ENCODE measurements at regions not wholly inside any gene's neighbourhood (a gene's known extent, or its start where the extent isn't known, plus 50 kb on each side); places are given as distances from the start of the nearest gene placed in this dataset.
"Not testable (repeated sequence)": the region's sequence is repeated elsewhere in the genome, so short reads cannot be mapped to it uniquely, and the experiment has no call there.

DNA sequence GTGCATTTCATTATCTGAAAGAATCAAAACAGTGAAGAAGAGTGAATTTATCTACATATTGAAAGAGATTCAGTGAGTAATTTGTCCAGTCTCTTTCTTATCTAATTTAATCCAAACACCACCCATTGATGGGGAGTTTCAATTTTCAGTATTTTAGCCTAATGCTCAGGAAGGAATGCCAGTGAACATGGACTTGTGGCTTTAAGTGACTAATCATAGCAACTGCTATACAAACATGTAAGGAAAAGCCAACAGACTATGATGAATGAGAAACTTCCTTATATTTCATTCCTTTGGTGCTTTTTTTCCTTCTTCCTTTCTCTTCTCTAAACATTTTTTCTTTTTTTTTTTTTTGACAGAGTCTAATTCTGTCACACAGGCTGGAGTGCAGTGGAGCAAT, 885.8 kb downstream of the KCNJ2 start:
- no peak for DNase-seq

DNA sequence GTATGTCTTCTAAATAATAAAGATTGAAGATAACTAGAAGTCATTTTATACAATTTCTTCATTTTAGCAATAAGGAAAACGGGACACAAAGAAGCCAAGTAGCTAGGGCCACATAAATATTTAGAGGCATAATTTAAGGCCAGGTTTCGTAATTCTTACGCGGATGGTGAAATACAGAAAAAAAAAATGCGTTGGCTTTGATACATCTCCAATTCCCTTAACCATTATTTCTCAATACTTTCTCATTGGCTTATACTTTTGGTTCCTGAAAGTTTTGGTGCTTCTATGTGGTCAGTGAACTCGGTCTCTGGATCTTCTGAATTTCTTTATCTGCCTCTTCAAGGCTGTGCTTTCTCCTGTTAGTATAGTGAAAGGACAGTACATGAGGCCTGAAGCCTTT, 888.1 kb downstream of the KCNJ2 start:
- DNase-seq: no peak

DNA sequence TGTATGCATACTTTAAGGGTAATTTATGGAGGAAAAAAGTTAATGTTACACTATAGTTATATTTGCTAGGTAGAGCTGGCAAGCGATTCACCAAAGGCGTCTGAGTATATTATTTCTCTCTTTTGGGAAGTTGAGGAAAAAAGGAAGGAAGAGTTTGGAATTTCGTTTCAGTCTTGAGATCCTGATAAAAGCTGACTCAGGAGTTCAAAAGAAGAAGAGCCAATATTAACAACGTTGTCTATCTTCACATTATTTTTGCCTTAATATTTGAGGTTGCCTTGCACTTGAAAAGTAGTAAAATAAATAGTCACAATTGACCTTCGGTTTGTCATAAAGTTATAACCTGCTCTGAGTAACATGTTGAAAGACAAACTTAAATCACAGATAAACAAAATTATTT, 888.6 kb downstream of the KCNJ2 start:
- no peak for DNase-seq

DNA sequence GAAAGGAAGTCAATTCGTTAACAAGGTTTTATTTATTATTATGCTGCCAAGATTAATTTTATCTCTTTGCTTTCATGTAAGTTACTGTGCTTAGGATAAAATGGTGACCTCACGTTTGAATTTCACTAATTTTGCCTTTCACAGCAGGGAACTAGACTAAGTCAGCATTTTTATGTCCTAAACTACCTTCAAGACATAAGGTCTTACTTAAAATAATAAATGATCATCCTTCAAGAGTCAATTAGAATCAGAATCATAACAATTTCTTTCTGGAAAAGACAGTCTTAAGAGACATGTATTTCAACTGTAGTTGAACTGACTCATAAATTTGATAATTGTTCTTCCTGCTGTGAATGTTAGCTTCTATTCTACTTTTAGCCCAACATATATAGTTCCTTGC, 893.8 kb downstream of the KCNJ2 start:
- no peak for DNase-seq

DNA sequence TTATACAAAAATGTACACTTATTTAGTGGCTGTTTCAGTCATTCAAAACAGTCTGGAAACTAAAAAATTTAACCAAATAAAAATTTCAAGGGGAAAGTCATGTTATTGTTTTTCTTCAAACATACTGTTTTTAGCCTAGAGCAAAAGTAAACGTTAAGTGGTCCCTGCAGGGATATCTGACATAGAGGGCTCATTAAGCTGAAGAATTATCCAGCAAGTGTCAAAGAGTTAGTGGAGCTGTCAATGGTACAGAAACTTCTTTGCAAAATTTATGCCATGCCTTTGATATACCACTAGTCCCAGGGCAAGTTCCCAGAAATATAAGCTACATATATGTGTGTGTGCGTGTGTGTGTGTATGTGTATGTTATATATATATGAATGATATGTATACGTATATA, 894.2 kb downstream of the KCNJ2 start:
- DNase-seq: no peak

DNA sequence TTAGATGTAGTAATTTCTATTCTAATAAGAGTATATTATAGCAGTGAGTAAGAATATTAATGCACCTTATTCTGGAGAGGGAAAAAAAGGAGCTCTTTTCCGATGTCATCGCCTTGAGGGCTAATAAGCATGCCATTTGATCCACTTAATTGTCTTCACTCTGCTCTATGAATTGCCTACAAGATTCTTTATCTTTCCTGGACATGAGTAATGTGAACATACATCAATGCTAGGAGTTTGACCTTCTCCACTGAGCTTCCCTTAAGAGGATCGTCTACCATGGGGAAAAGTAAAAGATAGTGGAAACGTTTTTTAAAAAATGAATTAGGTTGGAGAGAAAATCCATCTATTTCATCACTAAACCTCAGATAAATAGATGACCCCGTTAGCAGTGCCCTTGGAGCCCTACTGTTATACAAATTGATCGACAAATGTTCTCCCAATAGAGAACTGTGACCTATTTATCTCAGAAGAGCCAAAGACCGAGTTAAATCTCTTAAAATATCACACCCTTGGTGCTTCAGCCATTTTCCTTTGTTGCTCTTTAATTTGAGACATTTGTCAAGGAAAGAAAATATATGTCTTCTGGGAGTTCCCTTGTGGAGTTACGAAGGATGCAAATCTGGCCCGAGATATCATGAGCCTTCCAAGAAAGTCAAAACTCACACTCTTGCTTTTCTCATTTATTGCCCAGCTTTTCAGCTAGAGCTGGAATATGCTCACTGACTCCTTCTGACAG, 898.5 kb downstream of the KCNJ2 start:
- no peak for DNase-seq

DNA sequence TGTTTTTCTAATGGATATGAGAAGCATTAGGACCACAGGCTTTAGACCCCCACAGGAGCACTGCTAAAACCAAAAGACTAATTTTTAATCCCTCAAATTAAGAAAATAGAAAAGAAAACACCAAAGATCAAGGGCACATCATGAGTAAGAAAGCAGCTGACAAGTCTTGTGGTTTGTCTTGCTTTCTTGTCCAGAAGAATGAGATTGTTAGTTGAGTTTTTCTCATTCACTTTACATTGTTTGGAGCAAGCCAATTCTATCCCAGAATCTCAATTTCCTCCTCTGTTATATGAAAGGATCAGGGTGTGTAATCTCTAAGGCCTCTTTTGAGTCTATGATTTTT, 899.0 kb downstream of the KCNJ2 start:
- no peak for DNase-seq

DNA sequence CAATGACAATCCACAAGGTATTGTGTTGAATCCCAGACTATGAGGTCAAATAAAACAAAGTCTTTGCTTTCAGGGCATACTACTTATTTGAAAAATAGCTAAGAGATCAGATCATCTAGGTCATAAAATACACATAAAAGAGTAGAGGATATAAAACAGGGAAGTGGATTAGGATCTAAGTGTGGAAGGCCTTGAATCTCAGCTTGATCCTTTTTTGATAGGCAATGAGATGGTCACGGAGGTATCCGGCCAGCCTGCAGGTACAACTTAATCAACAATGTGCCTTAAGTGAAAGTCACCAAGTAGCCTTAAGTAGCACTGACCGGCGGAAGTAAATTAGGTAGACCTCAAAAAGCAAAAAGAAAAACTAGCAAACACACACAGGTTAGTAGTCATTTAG, 901.7 kb downstream of the KCNJ2 start:
- DNase-seq: no peak

DNA sequence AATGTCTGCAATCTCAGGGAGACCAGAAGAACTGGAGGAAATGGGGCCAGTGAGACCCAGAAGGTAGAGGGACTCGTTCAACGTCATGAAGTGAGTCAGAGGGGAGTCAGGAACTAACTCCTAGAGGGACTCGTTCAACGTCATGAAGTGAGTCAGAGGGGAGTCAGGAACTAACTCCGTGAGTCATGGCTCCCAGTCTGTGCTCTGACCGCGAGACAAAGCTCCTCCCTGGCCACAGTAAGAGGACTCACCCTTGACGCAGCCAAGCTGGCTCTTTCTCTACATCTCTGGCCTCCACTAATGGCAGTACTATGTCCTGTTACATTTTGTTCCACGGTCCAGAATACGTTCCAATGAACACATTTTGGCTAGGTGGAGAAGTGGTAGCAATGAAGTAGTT, 902.5 kb downstream of the KCNJ2 start:
- no peak for DNase-seq

DNA sequence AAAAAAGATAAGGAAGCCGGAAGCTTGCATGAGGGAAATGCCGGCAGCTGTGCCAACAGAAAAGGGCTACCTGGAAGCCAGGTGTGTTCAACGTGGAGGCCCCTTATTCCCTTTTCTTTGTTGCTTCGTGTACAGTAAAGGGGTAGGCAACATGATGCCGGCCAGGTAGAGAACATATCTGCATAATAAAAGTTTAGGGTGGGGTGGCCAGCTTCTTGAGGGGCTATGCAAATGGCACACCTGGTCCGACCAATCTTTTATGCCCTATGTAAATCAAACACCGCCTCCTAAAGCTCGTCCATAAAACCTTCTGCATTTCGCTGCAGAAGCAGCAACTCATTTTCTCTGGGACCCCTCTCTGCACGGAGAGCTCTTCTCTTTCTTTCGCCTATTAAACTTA, 911.6 kb downstream of the KCNJ2 start:
- no peak for DNase-seq

DNA sequence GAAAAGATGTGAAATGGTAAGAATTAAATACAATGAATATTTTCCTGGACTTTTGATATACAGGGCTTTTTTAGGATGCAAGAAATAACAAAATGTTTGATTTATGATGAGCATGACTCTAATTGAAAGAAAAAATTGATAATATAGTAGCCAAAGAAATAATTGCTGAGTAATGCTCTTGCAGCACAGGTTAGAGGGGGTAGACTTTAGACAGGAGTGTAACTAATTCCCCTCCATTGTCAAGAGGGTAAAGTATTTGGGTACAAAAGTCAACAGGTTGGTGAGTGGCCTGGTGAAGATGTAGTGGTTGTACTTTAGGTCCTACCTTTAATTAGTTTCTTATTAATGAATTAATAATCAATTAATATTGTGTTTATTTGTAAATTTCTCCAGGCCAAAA, 912.3 kb downstream of the KCNJ2 start:
- DNase-seq: no peak

DNA sequence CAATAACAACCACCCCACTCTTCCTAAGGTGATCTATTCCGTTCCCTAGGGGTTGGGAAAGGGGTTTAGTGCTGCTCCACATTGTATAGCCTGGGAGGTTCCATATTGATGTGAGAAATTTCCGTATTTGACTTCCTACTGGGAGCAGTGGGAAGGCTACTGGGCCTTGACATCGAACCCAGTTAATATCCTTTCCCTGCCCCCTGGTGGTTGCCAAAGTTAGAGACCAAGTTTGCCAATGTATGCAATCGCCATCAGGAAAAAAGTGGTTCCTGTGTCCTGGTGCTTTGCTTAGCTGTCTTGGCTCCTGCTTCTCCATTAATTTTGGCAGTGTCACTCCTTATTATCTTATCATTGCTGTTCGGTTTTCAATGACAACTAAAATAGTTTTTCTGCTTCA, 914.9 kb downstream of the KCNJ2 start:
- no peak for DNase-seq

DNA sequence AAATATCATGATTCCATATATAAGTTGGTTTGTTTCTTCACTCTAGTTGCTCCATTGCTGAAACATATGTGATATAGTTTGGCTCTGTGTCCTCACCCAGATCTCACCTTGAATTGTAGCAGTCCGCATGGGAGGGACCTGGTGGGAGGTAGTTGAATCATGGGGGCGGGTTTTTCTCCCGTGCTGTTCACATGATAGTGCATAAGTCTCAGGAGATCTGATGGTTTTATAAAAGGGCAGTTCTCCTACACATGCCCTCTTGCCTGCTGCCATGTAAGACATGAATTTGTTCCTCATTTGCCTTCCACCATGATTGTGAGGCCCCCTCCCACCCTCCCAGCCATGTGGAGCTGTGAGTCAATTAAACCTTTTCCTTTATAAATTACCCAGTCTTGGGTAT, 915.5 kb downstream of the KCNJ2 start:
- DNase-seq: no peak

DNA sequence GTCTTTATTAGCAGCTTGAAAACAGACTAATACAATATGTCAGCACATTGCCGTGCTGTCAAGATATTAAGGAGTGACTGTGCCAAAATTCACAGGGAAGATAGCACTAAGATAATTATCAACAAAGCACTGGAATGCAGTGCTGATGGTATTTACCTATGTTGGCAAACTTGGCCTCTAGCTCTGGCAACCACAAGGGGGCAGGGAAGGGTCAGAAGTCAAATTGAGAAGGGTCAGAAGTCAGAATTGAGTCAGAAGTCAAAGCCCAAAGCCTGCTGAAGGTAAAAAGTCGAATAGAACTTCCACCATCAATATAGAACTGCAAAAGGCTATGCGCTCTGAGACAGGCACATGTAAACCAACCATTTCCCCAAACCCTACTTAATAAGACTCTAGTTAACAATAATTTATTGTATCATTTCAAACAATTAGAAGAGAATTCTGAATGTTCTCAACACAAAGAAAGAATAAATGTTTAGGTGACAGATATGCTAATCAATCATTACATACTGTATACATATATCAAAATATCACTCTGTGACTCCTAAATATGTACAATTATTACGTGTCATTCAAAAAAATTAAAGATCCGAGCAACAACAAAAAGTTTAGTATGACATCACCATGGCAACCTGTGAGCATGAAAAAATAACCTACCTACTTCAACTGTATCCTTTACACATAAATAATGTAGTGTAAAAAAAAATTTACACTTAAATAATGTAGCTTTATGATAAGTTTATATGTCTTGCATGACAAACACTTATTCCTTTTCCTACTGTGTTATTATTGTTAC, 916.1 kb downstream of the KCNJ2 start:
- no peak for DNase-seq

DNA sequence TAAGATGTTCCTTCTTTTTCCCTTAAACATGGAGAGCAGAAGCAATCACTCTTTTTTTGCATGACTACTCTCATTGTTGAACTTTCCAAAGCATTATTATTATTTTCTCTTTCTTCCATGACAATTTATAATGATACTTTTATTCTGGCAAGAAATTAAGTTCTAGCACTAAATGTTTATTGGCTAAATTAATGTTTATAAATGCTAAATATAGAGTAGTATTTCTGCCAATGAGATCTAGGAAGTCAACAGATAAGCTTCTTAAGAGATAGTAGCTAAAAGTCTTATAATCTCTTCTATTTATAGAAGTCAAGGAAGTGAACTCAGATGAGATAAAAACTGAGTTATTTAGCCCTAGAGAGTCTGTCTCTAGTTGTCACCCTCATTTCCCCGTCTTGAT, 920.1 kb downstream of the KCNJ2 start:
- no peak for DNase-seq

DNA sequence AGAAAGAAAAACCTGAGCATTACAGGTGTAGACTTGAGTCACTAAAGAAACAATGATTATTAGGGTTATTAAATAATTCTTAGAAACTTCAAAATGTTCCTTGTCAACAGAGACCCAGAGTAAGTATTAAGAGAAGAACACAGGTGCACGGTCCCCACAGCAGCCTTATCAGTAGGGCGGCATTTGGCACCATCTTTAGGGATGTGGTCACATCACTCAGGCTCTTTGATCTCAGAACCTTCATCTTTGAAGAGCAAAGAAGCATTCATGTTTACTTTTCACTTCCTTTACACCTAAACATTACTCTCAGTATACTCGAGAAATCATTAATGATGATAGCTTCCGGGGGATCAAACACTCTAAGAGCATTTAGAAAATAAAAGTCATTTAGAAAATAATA, 928.7 kb downstream of the KCNJ2 start:
- DNase-seq: no peak

DNA sequence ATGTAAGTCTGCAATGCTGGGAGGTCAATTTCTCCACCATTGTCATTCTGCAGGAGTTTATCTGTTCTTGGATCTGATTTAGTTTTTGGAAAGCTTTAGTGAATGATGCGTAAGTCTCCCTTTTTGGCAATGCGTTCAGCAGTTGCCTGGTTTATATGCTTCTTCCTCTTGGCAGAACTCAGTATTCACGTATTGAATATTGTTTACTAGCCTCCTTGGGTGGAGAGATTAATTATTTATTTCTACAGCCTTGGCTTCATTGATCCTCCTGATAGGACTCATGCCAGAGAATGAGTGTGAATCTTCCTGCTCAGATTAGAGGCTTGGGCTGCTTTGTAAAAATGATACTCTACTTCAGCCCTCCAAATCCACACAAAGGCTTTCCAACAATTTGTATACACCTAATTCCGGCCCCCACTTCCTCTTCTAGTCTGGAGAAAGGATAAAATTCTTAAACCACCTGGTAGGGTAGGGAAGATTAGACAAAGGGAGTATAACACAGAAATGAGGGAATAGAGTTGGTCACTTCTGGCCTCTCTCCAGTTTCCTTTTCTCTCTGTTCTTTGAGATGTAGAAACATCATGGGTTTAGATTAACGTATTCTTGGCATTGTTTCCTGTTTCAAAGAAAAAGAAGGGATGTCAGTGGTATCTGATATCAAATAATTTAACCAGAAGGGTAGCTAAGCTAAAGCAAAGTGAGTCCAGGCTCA, 929.8 kb downstream of the KCNJ2 start:
- DNase-seq: no peak

DNA sequence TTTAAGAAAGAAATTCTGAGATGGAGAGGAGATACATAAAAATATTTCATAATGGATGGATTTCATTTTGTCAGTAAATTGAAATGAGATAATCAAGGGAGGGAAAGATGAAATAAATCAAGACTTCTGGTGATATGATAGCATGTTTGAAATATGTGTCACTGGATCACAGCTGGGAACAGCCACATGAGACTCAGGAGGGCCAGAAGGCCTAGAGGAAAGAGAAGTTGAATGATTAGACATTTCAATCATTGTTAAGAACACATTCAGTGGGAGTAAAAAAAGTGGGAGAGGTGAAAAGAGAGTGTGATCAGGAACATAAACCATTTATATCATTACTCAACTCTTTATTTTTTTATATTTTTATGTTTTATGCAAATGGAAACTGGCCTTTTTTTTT, 933.4 kb downstream of the KCNJ2 start:
- DNase-seq: no peak

DNA sequence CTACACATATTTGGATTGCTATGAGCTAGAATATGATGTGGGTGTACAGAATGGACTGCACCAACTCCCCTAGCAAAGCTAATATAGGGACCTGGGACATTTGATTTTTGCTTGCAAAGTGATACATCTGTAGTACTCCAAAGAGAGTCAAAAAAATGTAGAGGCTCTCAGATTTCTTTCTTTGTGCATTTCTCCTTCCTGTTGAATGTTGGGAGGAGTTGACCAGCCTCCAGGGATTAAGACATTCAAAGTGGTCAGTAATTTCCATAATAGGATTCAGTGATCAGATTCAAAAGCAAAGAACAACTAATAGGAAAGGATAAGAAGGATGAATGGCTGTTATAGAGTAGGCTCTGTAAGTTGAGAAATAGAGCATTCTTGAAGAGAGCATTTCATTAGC, 934.9 kb downstream of the KCNJ2 start:
- DNase-seq: no peak

DNA sequence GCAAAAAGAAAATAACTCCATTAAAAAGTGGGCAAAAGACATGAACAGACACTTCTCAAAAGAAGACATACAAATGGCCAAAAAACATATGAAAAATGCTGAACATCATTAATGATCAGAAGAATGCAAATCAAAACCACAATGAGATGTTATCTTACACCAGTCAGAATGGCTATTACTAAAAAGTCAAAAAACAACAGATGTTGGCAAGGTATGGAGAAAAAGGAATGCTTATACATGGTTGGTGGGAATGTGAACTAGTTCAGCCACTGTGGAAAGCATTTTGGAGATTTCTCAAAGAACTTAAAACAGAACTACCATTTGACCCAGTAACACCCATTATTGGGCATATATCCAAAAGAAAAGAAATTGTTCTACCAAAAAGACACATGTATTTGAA, 936.7 kb downstream of the KCNJ2 start:
- not testable (repeated sequence) for DNase-seq

DNA sequence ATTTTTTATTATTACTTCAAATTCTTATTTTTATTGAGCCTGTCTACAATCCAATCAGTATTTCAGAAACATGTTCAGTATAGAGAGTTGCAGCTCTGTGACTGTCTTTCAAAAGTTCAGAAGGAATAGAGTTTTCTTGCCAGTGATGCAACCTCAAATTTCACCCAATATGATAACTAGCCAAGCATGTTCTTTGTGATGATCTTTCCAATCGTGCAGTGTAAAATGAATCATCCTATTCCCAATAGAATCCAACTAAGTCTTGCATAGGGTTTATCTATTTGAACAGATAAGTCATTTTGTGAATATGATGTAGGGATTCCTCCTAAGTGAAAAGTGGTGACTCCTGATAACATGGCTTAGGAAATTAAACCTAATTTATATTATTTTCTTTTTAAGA, 937.8 kb downstream of the KCNJ2 start:
- DNase-seq: no peak

DNA sequence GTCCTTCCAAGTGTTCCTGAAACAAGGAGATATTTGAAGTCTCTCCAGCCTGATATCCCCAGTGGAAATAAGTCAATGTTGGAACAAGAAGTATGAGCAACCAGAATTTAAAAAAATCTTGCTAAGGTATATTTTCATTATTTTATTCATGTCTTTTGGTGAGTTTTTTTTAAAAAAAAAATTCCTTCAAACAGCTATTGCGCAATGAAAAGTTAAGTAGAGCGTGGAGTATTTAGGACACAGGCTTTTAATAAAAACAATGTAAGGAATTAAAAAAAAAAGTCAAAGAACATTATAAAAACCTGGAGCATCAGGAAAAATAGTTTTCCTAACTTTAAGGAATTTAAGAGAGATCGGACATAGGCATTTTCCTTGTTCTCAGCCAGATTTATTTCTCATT, 940.4 kb downstream of the KCNJ2 start:
- DNase-seq: no peak

DNA sequence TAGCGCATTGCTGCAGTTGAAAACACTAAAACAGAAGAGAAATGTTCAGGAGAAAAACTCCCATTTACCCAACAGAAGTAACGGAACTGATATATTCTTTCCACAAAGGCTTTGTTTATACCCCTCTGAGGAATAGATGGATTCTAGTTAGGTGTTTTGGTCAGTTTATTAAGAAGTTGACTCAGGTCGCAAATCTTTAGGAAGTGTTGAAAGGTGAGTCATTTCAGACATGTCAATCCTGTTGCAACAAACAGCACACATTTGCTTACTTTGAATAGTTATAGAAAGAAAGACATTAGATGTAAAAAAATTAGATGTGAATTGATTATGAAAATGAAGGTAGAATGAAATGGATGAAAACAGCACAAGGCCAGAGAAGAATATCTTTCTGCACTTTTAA, 941.0 kb downstream of the KCNJ2 start:
- DNase-seq: no peak

DNA sequence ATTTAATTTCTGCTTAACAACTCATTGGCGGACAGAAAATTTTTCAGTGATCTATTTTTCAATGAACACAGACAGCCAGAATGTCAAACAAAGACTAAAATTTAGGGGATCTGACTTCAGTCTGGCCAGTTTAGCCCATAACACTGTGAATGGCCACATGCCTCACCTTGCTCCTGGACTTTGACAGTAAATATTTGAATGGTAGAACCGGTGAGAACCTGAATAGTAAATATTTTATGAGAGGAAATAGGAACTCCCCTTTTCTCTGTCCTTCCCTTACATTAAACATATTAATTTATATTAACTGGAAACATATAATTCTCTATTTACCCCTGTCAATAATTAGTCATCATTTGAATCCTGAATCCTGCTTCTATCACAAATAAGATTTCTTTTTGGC, 942.1 kb downstream of the KCNJ2 start:
- no peak for DNase-seq
